ENCODE measurements at regions not wholly inside any gene's neighbourhood (a gene's known extent, or its start where the extent isn't known, plus 50 kb on each side); places are given as distances from the start of the nearest gene placed in this dataset.

GRCh38 chr9:21747175-21747574 is 55.3 kb upstream of the MTAP start:
- peaks cover 6% of the 10 kb centered on the region for H3K27me3 Mint-ChIP-seq (ENCODE audit: low read depth)
- H3K36me3 Mint-ChIP-seq (ENCODE audit: low read depth) = no peaks in the 10 kb centered on the region
- no peaks in the 10 kb centered on the region for H3K4me1 Mint-ChIP-seq
- no peak overlapping the region for H3K4me3 Mint-ChIP-seq
- H3K27ac Mint-ChIP-seq = no peak overlapping the region
- no peak for TF ChIP-seq CTCF (IDR thresholded peaks at IDR 0.05; ENCODE audit: unreplicated experiment in 3 of 3)
- no peaks in the 10 kb centered on the region for H3K9me3 Mint-ChIP-seq

GRCh38 chr9:21750021-21750735 is 52.3 kb upstream of the MTAP start:
- no peaks in the 10 kb centered on the region for H3K9me3 Mint-ChIP-seq
- H3K36me3 Mint-ChIP-seq (ENCODE audit: low read depth) = no peaks in the 10 kb centered on the region
- no peak overlapping the region for H3K27ac Mint-ChIP-seq
- H3K4me3 Mint-ChIP-seq = no peak overlapping the region
- TF ChIP-seq CTCF (IDR thresholded peaks at IDR 0.05; ENCODE audit: unreplicated experiment in 3 of 3) = no peak
- H3K27me3 Mint-ChIP-seq (ENCODE audit: low read depth) = no peaks in the 10 kb centered on the region
- H3K4me1 Mint-ChIP-seq = no peaks in the 10 kb centered on the region

- no peaks in the 10 kb centered on the region for H3K36me3 Mint-ChIP-seq (ENCODE audit: low read depth)
These were observed 50.4 kb upstream of the MTAP start for GRCh38 chr9:21751998-21752397.

More at GRCh38 chr9:21751998-21752397, 50.4 kb upstream of the MTAP start:
- no peaks in the 10 kb centered on the region for H3K4me1 Mint-ChIP-seq
- no peaks in the 10 kb centered on the region for H3K9me3 Mint-ChIP-seq
- no peak overlapping the region for H3K4me3 Mint-ChIP-seq
- TF ChIP-seq CTCF (IDR thresholded peaks at IDR 0.05; ENCODE audit: unreplicated experiment in 3 of 3) = no peak
- H3K27ac Mint-ChIP-seq = no peak overlapping the region
- peaks cover under 1% of the 10 kb centered on the region for H3K27me3 Mint-ChIP-seq (ENCODE audit: low read depth)
